PFSK-1 (cell line): ENCODE measurements at regions not wholly inside any gene's neighbourhood (a gene's known extent, or its start where the extent isn't known, plus 50 kb on each side); places are given as distances from the start of the nearest gene placed in this dataset.
A peak's percentile ranks its signal among the peaks of the same experiment; 100 is the strongest.

Experiments used
- FOXP2 ChIP-seq: optimal IDR thresholded peaks from 2 replicates; pipeline ENCODE3; 2011; ENCODE audit warnings: borderline replicate concordance, control low read depth, inconsistent platforms; ENCODE audit not compliant: insufficient read depth; ENCODE audit errors: extremely low read length, extremely low read depth
- POLR2AphosphoS5 ChIP-seq: IDR thresholded peaks from 2 replicates; pipeline ENCODE4 v1.6.1; 2012; ENCODE audit warnings: low read depth, mild to moderate bottlenecking, control low read depth, low read length, moderate library complexity
- SIN3A ChIP-seq: IDR thresholded peaks from 2 replicates; pipeline ENCODE4 v1.6.1; 2012; ENCODE audit warnings: mild to moderate bottlenecking, low read length, moderate library complexity, borderline replicate concordance; ENCODE audit not compliant: insufficient read depth
- TAF1 ChIP-seq: IDR thresholded peaks from 2 replicates; pipeline ENCODE4 v1.6.1; 2012; ENCODE audit warnings: low read length, control low read depth, borderline replicate concordance; ENCODE audit not compliant: insufficient read depth
- TF ChIP-seq, protein P1 (sequence below), 2 experiments: IDR thresholded peaks; 2 replicates each; pipeline versions ENCODE4 v1.6.1 to v1.8.0; 2011 to 2012; ENCODE audit warnings: low read depth in 2 of 2, low read length in 2 of 2, control low read depth in 1 of 2, inconsistent platforms in 1 of 2, mild to moderate bottlenecking in 1 of 2, moderate library complexity in 1 of 2; ENCODE audit not compliant: insufficient read depth in 1 of 2

- TF ChIP-seq SIN3A = no peak
- no peak for TF ChIP-seq TAF1
Observed at GRCh38 chr2:238763471-238763995, 84.4 kb upstream of the TWIST2 start.

- TF ChIP-seq, protein P1, sequence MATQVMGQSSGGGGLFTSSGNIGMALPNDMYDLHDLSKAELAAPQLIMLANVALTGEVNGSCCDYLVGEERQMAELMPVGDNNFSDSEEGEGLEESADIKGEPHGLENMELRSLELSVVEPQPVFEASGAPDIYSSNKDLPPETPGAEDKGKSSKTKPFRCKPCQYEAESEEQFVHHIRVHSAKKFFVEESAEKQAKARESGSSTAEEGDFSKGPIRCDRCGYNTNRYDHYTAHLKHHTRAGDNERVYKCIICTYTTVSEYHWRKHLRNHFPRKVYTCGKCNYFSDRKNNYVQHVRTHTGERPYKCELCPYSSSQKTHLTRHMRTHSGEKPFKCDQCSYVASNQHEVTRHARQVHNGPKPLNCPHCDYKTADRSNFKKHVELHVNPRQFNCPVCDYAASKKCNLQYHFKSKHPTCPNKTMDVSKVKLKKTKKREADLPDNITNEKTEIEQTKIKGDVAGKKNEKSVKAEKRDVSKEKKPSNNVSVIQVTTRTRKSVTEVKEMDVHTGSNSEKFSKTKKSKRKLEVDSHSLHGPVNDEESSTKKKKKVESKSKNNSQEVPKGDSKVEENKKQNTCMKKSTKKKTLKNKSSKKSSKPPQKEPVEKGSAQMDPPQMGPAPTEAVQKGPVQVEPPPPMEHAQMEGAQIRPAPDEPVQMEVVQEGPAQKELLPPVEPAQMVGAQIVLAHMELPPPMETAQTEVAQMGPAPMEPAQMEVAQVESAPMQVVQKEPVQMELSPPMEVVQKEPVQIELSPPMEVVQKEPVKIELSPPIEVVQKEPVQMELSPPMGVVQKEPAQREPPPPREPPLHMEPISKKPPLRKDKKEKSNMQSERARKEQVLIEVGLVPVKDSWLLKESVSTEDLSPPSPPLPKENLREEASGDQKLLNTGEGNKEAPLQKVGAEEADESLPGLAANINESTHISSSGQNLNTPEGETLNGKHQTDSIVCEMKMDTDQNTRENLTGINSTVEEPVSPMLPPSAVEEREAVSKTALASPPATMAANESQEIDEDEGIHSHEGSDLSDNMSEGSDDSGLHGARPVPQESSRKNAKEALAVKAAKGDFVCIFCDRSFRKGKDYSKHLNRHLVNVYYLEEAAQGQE (IDR thresholded peaks at IDR 0.05; ENCODE audit: insufficient read depth in 1 of 2, low read depth in 2 of 2, low read length in 2 of 2) = no peak
- TF ChIP-seq POLR2AphosphoS5 = no peak
- no peak for TF ChIP-seq TAF1
- TF ChIP-seq SIN3A = no peak
- no peak for TF ChIP-seq FOXP2
Observed at GRCh38 chr2:238765590-238765989, 82.3 kb upstream of the TWIST2 start.

DNA sequence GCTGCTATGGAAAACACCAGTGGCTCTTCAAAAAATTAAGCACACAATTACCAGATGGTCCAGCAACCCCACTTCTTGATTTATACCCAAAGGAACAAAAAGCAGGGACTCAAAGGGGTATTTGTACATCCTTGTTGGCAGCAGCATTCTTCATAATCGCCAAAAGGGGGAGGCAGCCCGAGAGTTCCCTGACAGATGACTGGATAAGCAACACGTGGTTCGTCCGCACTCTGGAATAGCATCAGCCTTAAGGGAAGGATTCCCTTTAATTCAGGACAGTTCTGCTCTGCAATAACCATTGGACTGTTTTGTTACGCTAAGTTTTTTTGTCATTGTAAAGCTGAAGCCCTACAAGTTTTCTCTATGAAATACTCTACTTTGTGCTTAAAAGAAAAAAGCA lies 76.7 kb upstream of the TWIST2 start:
- TF ChIP-seq SIN3A (peak; percentile 30; the same call in 1 of the 2 replicates), TAF1 (no peak), FOXP2 (no peak), POLR2AphosphoS5 (no peak)
- TF ChIP-seq, protein P1 (IDR thresholded peaks at IDR 0.05; ENCODE audit: insufficient read depth in 1 of 2, low read depth in 2 of 2, low read length in 2 of 2) = no peak

GRCh38 chr2:238771639-238772038 lies 76.2 kb upstream of the TWIST2 start:
- TF ChIP-seq SIN3A (no peak), FOXP2 (no peak), POLR2AphosphoS5 (no peak), TAF1 (no peak)
- TF ChIP-seq, protein P1 (IDR thresholded peaks at IDR 0.05; ENCODE audit: insufficient read depth in 1 of 2, low read depth in 2 of 2, low read length in 2 of 2) = no peak

- TF ChIP-seq SIN3A (no peak), POLR2AphosphoS5 (no peak), FOXP2 (no peak), TAF1 (no peak)
Observed at GRCh38 chr2:238772635-238773297, 75.1 kb upstream of the TWIST2 start.

DNA sequence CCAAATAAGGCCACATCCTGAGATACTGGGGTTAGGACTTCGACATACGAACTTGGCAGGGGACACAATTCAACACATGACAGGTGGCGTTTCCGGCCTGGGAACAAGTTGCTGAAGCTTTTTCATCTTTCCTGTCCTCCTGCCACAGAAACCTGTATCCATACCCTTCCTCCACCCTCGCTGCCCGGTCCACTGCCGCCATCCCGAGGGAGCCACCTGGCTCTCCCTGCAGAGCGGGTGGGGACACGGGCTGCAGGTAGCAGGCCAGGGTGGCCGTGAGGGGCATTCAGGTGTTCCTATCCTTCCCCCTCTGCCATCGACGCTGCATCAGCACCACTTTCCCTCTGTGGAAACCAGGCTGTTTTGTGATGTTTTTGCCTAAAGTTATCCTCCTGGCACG lies 74.4 kb upstream of the TWIST2 start:
- TF ChIP-seq SIN3A (no peak), FOXP2 (no peak), POLR2AphosphoS5 (no peak)
- TF ChIP-seq, protein P1 (IDR thresholded peaks at IDR 0.05; ENCODE audit: insufficient read depth in 1 of 2, low read depth in 2 of 2, low read length in 2 of 2) = no peak
